Endometrium (tissue), 2 donors: ENCODE measurements at regions not wholly inside any gene's neighbourhood (a gene's known extent, or its start where the extent isn't known, plus 50 kb on each side); places are given as distances from the start of the nearest gene placed in this dataset.
"Not testable (repeated sequence)": the region's sequence is repeated elsewhere in the genome, so short reads cannot be mapped to it uniquely, and the experiment has no call there.

ENCODE experiments used
- FAIRE-seq: peaks from 2 replicates; lab custom pipeline; 2012; peaks lifted over from hg19 to GRCh38; lab: Jason Lieb, UNC
- donor health status: control.
- donor health status: control.

GRCh38 chr18:30623401-30624065 lies 419.0 kb downstream of the DSC3 start:
- no peak for FAIRE-seq

GRCh38 chr18:30622635-30623034 lies 419.9 kb downstream of the DSC3 start:
- FAIRE-seq = no peak

GRCh38 chr18:30622104-30622503 lies 420.4 kb downstream of the DSC3 start:
- no peak for FAIRE-seq

- no peak for FAIRE-seq
Observed at GRCh38 chr18:30618567-30618966, 424.0 kb downstream of the DSC3 start.

GRCh38 chr18:30616414-30616813 lies 426.1 kb downstream of the DSC3 start:
- FAIRE-seq = no peak

GRCh38 chr18:30613467-30613801 lies 429.1 kb downstream of the DSC3 start:
- no peak for FAIRE-seq

GRCh38 chr18:30601541-30601940 lies 441.0 kb downstream of the DSC3 start:
- no peak for FAIRE-seq

GRCh38 chr18:30597202-30597601 lies 445.3 kb downstream of the DSC3 start:
- FAIRE-seq = no peak

GRCh38 chr18:30596635-30597034 lies 445.9 kb downstream of the DSC3 start:
- no peak for FAIRE-seq

GRCh38 chr18:30595942-30596341 lies 446.6 kb downstream of the DSC3 start:
- no peak for FAIRE-seq

GRCh38 chr18:30594911-30595310 lies 447.6 kb downstream of the DSC3 start:
- not testable (repeated sequence) for FAIRE-seq

- FAIRE-seq = no peak
Observed at GRCh38 chr18:30591462-30591861, 451.1 kb downstream of the DSC3 start.

- FAIRE-seq = no peak
Observed at GRCh38 chr18:30588673-30589164, 453.8 kb downstream of the DSC3 start.

GRCh38 chr18:30583768-30584167 lies 458.8 kb downstream of the DSC3 start:
- FAIRE-seq = no peak

GRCh38 chr18:30582078-30582477 lies 460.5 kb downstream of the DSC3 start:
- FAIRE-seq = no peak

- FAIRE-seq = no peak
Observed at GRCh38 chr18:30578707-30579106, 463.8 kb downstream of the DSC3 start.

- FAIRE-seq = no peak
Observed at GRCh38 chr18:30572214-30572613, 470.3 kb downstream of the DSC3 start.

GRCh38 chr18:30568333-30568732 lies 474.2 kb downstream of the DSC3 start:
- FAIRE-seq = no peak

GRCh38 chr18:30566877-30567276 lies 475.7 kb downstream of the DSC3 start:
- no peak for FAIRE-seq

- FAIRE-seq = no peak
Observed at GRCh38 chr18:30562231-30562630, 480.3 kb downstream of the DSC3 start.

GRCh38 chr18:30556112-30556511 lies 486.4 kb downstream of the DSC3 start:
- FAIRE-seq = no peak

- no peak for FAIRE-seq
Observed at GRCh38 chr18:30545393-30545792, 497.1 kb downstream of the DSC3 start.

- no peak for FAIRE-seq
Observed at GRCh38 chr18:30544141-30544540, 498.4 kb downstream of the DSC3 start.

- FAIRE-seq = no peak
Observed at GRCh38 chr18:30533716-30534115, 508.8 kb downstream of the DSC3 start.

GRCh38 chr18:30527917-30528316 lies 514.6 kb downstream of the DSC3 start:
- no peak for FAIRE-seq
